ENCODE measurements at regions not wholly inside any gene's neighbourhood (a gene's known extent, or its start where the extent isn't known, plus 50 kb on each side); places are given as distances from the start of the nearest gene placed in this dataset.

- TF ChIP-seq CTCF (IDR thresholded peaks at IDR 0.05; ENCODE audit: insufficient read depth, low read depth, low read length) (no peak), EZH2 (IDR thresholded peaks at IDR 0.05; ENCODE audit: insufficient read depth, low read length) (no peak)
Measured at GRCh38 chr13:73299787-73300186, 241.0 kb downstream of the KLF5 start.
